ENCODE measurements at regions not wholly inside any gene's neighbourhood (a gene's known extent, or its start where the extent isn't known, plus 50 kb on each side); places are given as distances from the start of the nearest gene placed in this dataset.

DNA sequence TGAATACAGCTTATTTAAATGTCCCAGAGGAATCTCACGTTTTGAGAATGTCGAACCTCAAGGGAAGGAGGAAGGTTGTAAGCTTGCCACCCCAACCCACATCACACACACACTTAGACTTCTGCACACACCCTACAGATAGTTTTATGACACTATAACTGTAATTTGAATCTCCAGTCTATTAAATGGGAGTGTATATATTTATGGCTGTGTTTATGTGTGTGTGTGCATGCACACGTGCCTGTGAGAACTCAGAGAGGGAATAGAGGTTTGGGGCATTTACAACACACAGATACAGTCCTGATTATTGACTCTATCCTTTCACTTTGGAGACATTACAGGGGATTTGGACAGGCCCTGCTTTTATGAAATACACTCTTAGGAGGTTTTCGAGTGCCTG, 171.5 kb upstream of the MAF start:
- Histone ChIP-seq H3K4me3 (no peak overlapping the region), H3K4me1 (peaks cover 10 to 24% of the 10 kb centered on the region in 2 donors), H3K36me3 (no peaks in the 10 kb centered on the region), H3K9me3 (no peaks in the 10 kb centered on the region), H3K27me3 (no peaks in the 10 kb centered on the region), H3K27ac (no peak overlapping the region)
- ATAC-seq (no peak), DNase-seq (no peak)
- intact Hi-C loops (cut with DNase I), result no loop called here
- TF ChIP-seq CTCF (IDR thresholded peaks at IDR 0.05), result no peak

- Histone ChIP-seq H3K9me3 (no peaks in the 10 kb centered on the region), H3K27me3 (no peaks in the 10 kb centered on the region), H3K4me1 (peaks cover 10 to 24% of the 10 kb centered on the region in 2 donors), H3K27ac (peak overlapping the region; percentile 69), H3K36me3 (no peaks in the 10 kb centered on the region), H3K4me3 (peak overlapping the region; percentile 38 to 48)
- intact Hi-C loops (cut with DNase I), result no loop called here
- DNase-seq, result peak; percentile 88 to 97 (median 90)
- no peak for TF ChIP-seq CTCF (IDR thresholded peaks at IDR 0.05)
- ATAC-seq, result peak; percentile 98
Measured at GRCh38 chr16:79770244-79771064, 169.9 kb upstream of the MAF start.

- no peaks in the 10 kb centered on the region for H3K9me3 ChIP-seq
- intact Hi-C loops (cut with DNase I), result no loop called here
- DNase-seq, result no peak
- peaks cover 10 to 24% of the 10 kb centered on the region in 2 donors for H3K4me1 ChIP-seq
- H3K36me3 ChIP-seq, result no peaks in the 10 kb centered on the region
- no peak for ATAC-seq
- H3K4me3 ChIP-seq, result peak overlapping the region; percentile 38 to 48
- TF ChIP-seq CTCF (IDR thresholded peaks at IDR 0.05), result no peak
- H3K27ac ChIP-seq, result peak overlapping the region; percentile 69
- H3K27me3 ChIP-seq, result no peaks in the 10 kb centered on the region
Measured at GRCh38 chr16:79769928-79770243, 169.3 kb upstream of the MAF start.

DNA sequence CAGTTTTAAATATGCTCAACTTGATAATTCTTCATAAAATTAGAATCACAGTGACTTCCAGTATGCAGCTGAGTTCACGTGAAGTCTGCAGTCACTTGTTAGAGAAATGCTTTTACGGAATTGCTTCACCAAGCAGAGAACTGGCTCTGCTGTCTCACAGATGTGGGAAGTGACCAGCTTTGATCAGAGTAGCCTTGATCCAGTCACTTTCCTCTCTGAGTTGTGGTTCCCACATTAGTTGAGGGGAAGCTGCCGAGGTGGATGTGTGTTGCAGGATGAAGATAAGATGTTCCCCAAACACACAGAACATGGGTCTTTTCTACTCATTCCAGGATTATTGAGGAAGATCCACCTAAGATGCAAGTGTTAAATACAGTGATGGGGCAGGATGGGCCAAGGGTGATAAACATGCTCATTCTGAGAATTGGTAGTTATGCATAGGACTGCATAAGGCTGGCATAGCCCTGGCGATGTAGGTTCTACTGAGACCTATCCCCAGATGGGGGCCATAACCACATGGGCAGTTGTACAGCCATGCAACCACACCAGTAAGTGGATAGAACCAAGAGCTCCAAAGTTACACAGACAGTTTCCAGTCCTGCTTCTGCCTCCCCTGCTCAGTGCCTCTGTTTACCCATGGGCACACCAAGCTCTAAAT, 168.9 kb upstream of the MAF start:
- ATAC-seq (no peak), DNase-seq (no peak)
- Histone ChIP-seq H3K4me1 (peaks cover 10 to 24% of the 10 kb centered on the region in 2 donors), H3K4me3 (no peak overlapping the region), H3K27ac (peak overlapping the region; percentile 69 to 75), H3K36me3 (no peaks in the 10 kb centered on the region), H3K9me3 (no peaks in the 10 kb centered on the region), H3K27me3 (no peaks in the 10 kb centered on the region)
- no peak for TF ChIP-seq CTCF (IDR thresholded peaks at IDR 0.05)
- intact Hi-C loops (cut with DNase I), result no loop called here

- intact Hi-C loops (cut with DNase I), result no loop called here
- DNase-seq, result no peak
- H3K36me3 ChIP-seq, result no peaks in the 10 kb centered on the region
- H3K27me3 ChIP-seq, result no peaks in the 10 kb centered on the region
- H3K27ac ChIP-seq, result peak overlapping the region; percentile 63 to 75
- ATAC-seq, result peak; percentile 5
- no peaks in the 10 kb centered on the region for H3K9me3 ChIP-seq
- H3K4me3 ChIP-seq, result no peak overlapping the region
- no peak for TF ChIP-seq CTCF (IDR thresholded peaks at IDR 0.05)
- peaks cover 10 to 24% of the 10 kb centered on the region in 2 donors for H3K4me1 ChIP-seq
Measured at GRCh38 chr16:79768276-79768970, 167.9 kb upstream of the MAF start.

All from left lung (tissue), 4 donors.